ENCODE measurements at regions not wholly inside any gene's neighbourhood (a gene's known extent, or its start where the extent isn't known, plus 50 kb on each side); places are given as distances from the start of the nearest gene placed in this dataset.

- DNase-seq: no peak
Observed at GRCh38 chr6:138610816-138611215, 111.5 kb upstream of the NHSL1 start.

- DNase-seq: no peak
Observed at GRCh38 chr6:138614151-138614550, 114.9 kb upstream of the NHSL1 start.

- no peak for DNase-seq
Observed at GRCh38 chr6:138618168-138618567, 118.9 kb upstream of the NHSL1 start.

GRCh38 chr6:138620630-138621029 lies 121.3 kb upstream of the NHSL1 start:
- DNase-seq: no peak

- no peak for DNase-seq
Observed at GRCh38 chr6:138622967-138623366, 123.7 kb upstream of the NHSL1 start.

GRCh38 chr6:138631566-138631965 lies 132.3 kb upstream of the NHSL1 start:
- no peak for DNase-seq

- DNase-seq: no peak
Observed at GRCh38 chr6:138637822-138638221, 135.7 kb upstream of the CCDC28A start.

- no peak for DNase-seq
Observed at GRCh38 chr6:138638604-138639003, 135.0 kb upstream of the CCDC28A start.

GRCh38 chr6:138640028-138640427 lies 133.5 kb upstream of the CCDC28A start:
- DNase-seq: no peak

GRCh38 chr6:138643210-138643609 lies 130.4 kb upstream of the CCDC28A start:
- no peak for DNase-seq

GRCh38 chr6:138645976-138646640 lies 127.5 kb upstream of the CCDC28A start:
- no peak for DNase-seq

- no peak for DNase-seq
Observed at GRCh38 chr6:138647006-138647405, 126.6 kb upstream of the CCDC28A start.

GRCh38 chr6:138648127-138648526 lies 125.4 kb upstream of the CCDC28A start:
- no peak for DNase-seq

GRCh38 chr6:138651491-138651890 lies 122.1 kb upstream of the CCDC28A start:
- no peak for DNase-seq

- no peak for DNase-seq
Observed at GRCh38 chr6:138652824-138653223, 120.7 kb upstream of the CCDC28A start.

GRCh38 chr6:138653435-138653834 lies 120.1 kb upstream of the CCDC28A start:
- no peak for DNase-seq

GRCh38 chr6:138654715-138655634 lies 118.6 kb upstream of the CCDC28A start:
- DNase-seq: no peak

- DNase-seq: no peak
Observed at GRCh38 chr6:138655828-138656227, 117.7 kb upstream of the CCDC28A start.

GRCh38 chr6:138656364-138657064 lies 117.1 kb upstream of the CCDC28A start:
- no peak for DNase-seq

- DNase-seq: no peak
Observed at GRCh38 chr6:138657065-138657425, 116.5 kb upstream of the CCDC28A start.

GRCh38 chr6:138659998-138660397 lies 113.6 kb upstream of the CCDC28A start:
- DNase-seq: no peak

GRCh38 chr6:138662471-138662870 lies 111.1 kb upstream of the CCDC28A start:
- DNase-seq: no peak

- no peak for DNase-seq
Observed at GRCh38 chr6:138663892-138664291, 109.7 kb upstream of the CCDC28A start.

GRCh38 chr6:138664745-138665144 lies 108.8 kb upstream of the CCDC28A start:
- DNase-seq: no peak
